ENCODE measurements at regions not wholly inside any gene's neighbourhood (a gene's known extent, or its start where the extent isn't known, plus 50 kb on each side); places are given as distances from the start of the nearest gene placed in this dataset.

DNA sequence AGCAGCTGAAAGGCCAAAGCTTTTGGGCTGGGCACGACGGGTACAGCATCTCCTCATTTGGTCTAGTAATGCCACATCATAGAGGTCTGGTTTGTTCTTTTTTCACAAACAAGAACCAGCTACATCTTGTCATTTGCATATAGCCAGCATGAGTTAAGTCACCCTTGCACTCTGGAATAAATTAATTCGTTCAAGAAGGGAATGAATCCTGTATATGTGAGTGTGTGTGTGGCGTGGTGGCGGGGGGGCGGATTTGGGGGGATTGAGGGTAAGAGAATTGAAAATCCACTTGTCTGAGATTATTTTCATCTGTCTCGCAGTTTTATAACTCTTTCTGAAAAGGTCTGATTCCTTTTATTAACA lies 380.0 kb upstream of the CAMK1G start:
- TF ChIP-seq EZH2 (IDR thresholded peaks at IDR 0.05; ENCODE audit: insufficient read depth, poor library complexity, severe bottlenecking) (no peak), EZH2phosphoT487 (IDR thresholded peaks at IDR 0.05; ENCODE audit: insufficient read depth, low read depth) (no peak)
- no peaks in the 10 kb centered on the region for H3K79me2 ChIP-seq (ENCODE audit: insufficient read depth)
- no peaks in the 10 kb centered on the region for H4K20me1 ChIP-seq (ENCODE audit: insufficient read depth)
- no peaks in the 10 kb centered on the region for H3K9me2 ChIP-seq (ENCODE audit: insufficient read depth)
- H3K4me3 ChIP-seq, result no peak overlapping the region
- H3K27ac ChIP-seq, result no peak overlapping the region
- in situ Hi-C loops (cut with MboI), result loop anchor here (25.0 kb wide), 1 partner anchor 234 kb away; no protein-coding TSS in a partner anchor
- H3K9me3 ChIP-seq (ENCODE audit: low read depth), result no peaks in the 10 kb centered on the region
- peaks cover 23% of the 10 kb centered on the region for H3K27me3 ChIP-seq (replicated peaks; ENCODE audit: insufficient read depth)
- no peak overlapping the region for H2AFZ ChIP-seq
- no peak overlapping the region for H3K4me2 ChIP-seq (ENCODE audit: unreplicated experiment)
- 48 to 53% methylated on average over 7 of the region's 7 CpGs for WGBS, 2 experiments (ENCODE audit: low coverage in 1 of 2, low lambda C conversion rate in 2 of 2, missing lambda C conversion rate in 2 of 2)
- no peak overlapping the region for H3K9ac ChIP-seq
- no peaks in the 10 kb centered on the region for H3K36me3 ChIP-seq (ENCODE audit: low read depth)
- H3K4me1 ChIP-seq (ENCODE audit: insufficient read depth), result peaks cover 7% of the 10 kb centered on the region; the same call in 1 of the 2 replicates
- DNase-seq, result no peak
- H3F3A ChIP-seq (ENCODE audit: insufficient read depth), result no peaks in the 10 kb centered on the region

DNA sequence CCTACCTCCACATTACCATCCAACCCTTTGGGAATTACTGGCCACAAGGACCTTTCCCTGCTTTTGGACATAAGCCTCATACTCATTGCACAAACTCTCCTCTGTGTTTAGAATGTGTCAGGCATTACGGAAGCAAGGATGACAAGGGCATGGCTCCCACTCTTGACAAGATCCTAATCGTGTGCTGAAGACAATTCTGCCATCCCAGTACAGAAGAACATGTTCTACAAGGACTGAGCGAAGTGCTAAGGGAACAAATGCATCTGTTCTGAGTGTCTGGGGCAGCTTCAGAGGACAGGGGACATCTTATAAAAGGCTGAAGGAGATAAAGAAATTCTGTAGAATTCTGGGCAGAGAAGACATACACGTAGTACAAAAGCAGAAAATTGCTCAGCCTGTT lies 378.5 kb upstream of the CAMK1G start:
- H3K4me1 ChIP-seq (ENCODE audit: insufficient read depth), result peaks cover 7% of the 10 kb centered on the region; the same call in 1 of the 2 replicates
- H3K9ac ChIP-seq, result no peak overlapping the region
- H3K36me3 ChIP-seq (ENCODE audit: low read depth), result no peaks in the 10 kb centered on the region
- no peak for TF ChIP-seq EZH2 (IDR thresholded peaks at IDR 0.05; ENCODE audit: insufficient read depth, poor library complexity, severe bottlenecking)
- no peak for TF ChIP-seq EZH2phosphoT487 (IDR thresholded peaks at IDR 0.05; ENCODE audit: insufficient read depth, low read depth)
- in situ Hi-C loops (cut with MboI), result loop anchor here (25.0 kb wide), 1 partner anchor 232 kb away; no protein-coding TSS in a partner anchor
- H3F3A ChIP-seq (ENCODE audit: insufficient read depth), result no peaks in the 10 kb centered on the region
- no peaks in the 10 kb centered on the region for H3K79me2 ChIP-seq (ENCODE audit: insufficient read depth)
- no peak overlapping the region for H3K4me2 ChIP-seq (ENCODE audit: unreplicated experiment)
- no peaks in the 10 kb centered on the region for H4K20me1 ChIP-seq (ENCODE audit: insufficient read depth)
- no peak for DNase-seq
- no peaks in the 10 kb centered on the region for H3K9me2 ChIP-seq (ENCODE audit: insufficient read depth)
- H3K27me3 ChIP-seq (replicated peaks; ENCODE audit: insufficient read depth), result peaks cover 34% of the 10 kb centered on the region
- H3K4me3 ChIP-seq, result no peak overlapping the region
- 63 to 70% methylated on average over 4 of the region's 4 CpGs for WGBS, 2 experiments (ENCODE audit: low coverage in 1 of 2, low lambda C conversion rate in 2 of 2, missing lambda C conversion rate in 2 of 2)
- H3K27ac ChIP-seq, result no peak overlapping the region
- H2AFZ ChIP-seq, result no peak overlapping the region
- H3K9me3 ChIP-seq (ENCODE audit: low read depth), result no peaks in the 10 kb centered on the region

DNA sequence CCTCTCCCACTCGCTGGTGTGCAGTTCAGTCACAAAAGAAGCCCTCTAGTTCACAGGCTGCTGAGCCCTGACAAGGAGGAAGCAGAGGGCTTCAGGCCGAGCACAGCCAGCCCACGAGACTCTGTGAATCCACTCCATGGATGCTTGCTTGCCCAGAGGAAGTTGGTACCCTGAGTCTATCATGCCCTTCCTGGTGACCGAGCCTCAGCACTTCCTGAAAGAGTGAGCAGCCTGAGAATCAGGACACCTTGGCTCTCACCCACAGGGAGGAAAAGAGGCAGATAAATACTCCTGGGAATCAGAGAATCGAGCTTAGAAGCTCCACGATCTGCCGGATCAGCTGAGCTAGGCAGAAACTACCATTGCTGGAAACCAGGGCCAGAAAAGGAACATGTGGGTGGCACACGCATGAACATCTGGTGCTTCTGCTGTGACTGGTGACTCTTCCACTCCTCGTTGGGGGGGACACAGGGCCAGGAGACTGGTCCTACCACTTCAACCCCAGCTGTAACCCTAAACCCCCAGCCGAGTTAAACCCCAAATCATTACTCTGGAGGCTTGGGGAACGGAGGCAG lies 376.3 kb upstream of the CAMK1G start:
- in situ Hi-C loops (cut with MboI), result loop anchor here (25.0 kb wide), 1 partner anchor 230 kb away; no protein-coding TSS in a partner anchor
- H3K36me3 ChIP-seq (ENCODE audit: low read depth), result no peaks in the 10 kb centered on the region
- peak overlapping the region; percentile 70 for H3K4me3 ChIP-seq
- 14 to 20% methylated on average over 10 to 11 of the region's 11 CpGs for WGBS, 2 experiments (ENCODE audit: low coverage in 1 of 2, low lambda C conversion rate in 2 of 2, missing lambda C conversion rate in 2 of 2)
- H3K4me2 ChIP-seq (ENCODE audit: unreplicated experiment), result peak overlapping the region; percentile 86
- peaks cover 7% of the 10 kb centered on the region; the same call in 1 of the 2 replicates for H3K4me1 ChIP-seq (ENCODE audit: insufficient read depth)
- H3F3A ChIP-seq (ENCODE audit: insufficient read depth), result no peaks in the 10 kb centered on the region
- peaks cover 38% of the 10 kb centered on the region for H3K27me3 ChIP-seq (replicated peaks; ENCODE audit: insufficient read depth)
- H3K9me3 ChIP-seq (ENCODE audit: low read depth), result no peaks in the 10 kb centered on the region
- TF ChIP-seq EZH2phosphoT487 (IDR thresholded peaks at IDR 0.05; ENCODE audit: insufficient read depth, low read depth) (no peak), EZH2 (IDR thresholded peaks at IDR 0.05; ENCODE audit: insufficient read depth, poor library complexity, severe bottlenecking) (no peak)
- no peaks in the 10 kb centered on the region for H3K79me2 ChIP-seq (ENCODE audit: insufficient read depth)
- no peaks in the 10 kb centered on the region for H4K20me1 ChIP-seq (ENCODE audit: insufficient read depth)
- peak overlapping the region; percentile 93 for H2AFZ ChIP-seq
- H3K9ac ChIP-seq, result peak overlapping the region; percentile 35; the same call in 1 of the 2 replicates
- DNase-seq, result peak; percentile 36
- no peaks in the 10 kb centered on the region for H3K9me2 ChIP-seq (ENCODE audit: insufficient read depth)
- H3K27ac ChIP-seq, result no peak overlapping the region

DNA sequence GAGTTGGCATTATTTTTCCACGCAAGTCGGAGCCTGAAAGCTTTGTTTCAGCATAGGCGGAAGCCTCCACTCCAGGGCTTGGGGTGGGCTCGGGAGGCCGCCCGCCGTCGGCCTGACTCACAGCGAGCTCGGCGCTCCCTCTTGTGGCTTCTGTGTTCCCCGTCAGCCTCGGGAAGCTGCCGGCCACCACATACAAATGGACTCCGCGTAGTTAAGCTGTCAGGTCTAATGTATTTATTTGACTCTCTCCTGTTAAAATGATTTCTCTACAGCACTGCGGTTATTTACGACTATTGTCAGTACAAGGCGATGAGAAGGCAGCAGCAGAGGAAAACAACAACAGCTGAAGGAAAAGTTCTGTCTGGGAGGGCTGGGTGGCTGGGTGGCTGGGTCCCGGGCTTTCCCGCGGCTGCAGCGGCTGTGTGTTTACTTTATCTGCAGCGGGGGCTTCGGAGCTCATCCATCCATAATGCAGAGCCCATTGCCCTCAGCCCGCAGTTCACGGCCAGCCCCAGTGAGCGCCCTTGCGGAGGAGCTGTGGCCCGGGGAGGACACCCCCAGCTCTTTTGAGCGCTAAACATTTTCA lies 375.7 kb upstream of the CAMK1G start:
- in situ Hi-C loops (cut with MboI), result loop anchor here (25.0 kb wide), 1 partner anchor 230 kb away; no protein-coding TSS in a partner anchor
- peak overlapping the region; percentile 93 for H2AFZ ChIP-seq
- H3K36me3 ChIP-seq (ENCODE audit: low read depth), result no peaks in the 10 kb centered on the region
- no peaks in the 10 kb centered on the region for H3K9me3 ChIP-seq (ENCODE audit: low read depth)
- TF ChIP-seq EZH2 (IDR thresholded peaks at IDR 0.05; ENCODE audit: insufficient read depth, poor library complexity, severe bottlenecking), result peak; percentile 62
- TF ChIP-seq EZH2phosphoT487 (IDR thresholded peaks at IDR 0.05; ENCODE audit: insufficient read depth, low read depth), result no peak
- H3F3A ChIP-seq (ENCODE audit: insufficient read depth), result no peaks in the 10 kb centered on the region
- H3K4me2 ChIP-seq (ENCODE audit: unreplicated experiment), result peak overlapping the region; percentile 86
- H3K27me3 ChIP-seq (replicated peaks; ENCODE audit: insufficient read depth), result peaks cover 44% of the 10 kb centered on the region
- peak overlapping the region; percentile 70 for H3K4me3 ChIP-seq
- peak overlapping the region; percentile 35; the same call in 1 of the 2 replicates for H3K9ac ChIP-seq
- H3K27ac ChIP-seq, result no peak overlapping the region
- no peaks in the 10 kb centered on the region for H4K20me1 ChIP-seq (ENCODE audit: insufficient read depth)
- DNase-seq, result peak; percentile 88
- H3K79me2 ChIP-seq (ENCODE audit: insufficient read depth), result no peaks in the 10 kb centered on the region
- 3% methylated on average over 29 to 30 of the region's 31 CpGs for WGBS, 2 experiments (ENCODE audit: low coverage in 1 of 2, low lambda C conversion rate in 2 of 2, missing lambda C conversion rate in 2 of 2)
- peaks cover 7% of the 10 kb centered on the region; the same call in 1 of the 2 replicates for H3K4me1 ChIP-seq (ENCODE audit: insufficient read depth)
- H3K9me2 ChIP-seq (ENCODE audit: insufficient read depth), result no peaks in the 10 kb centered on the region
